Esophagus muscularis mucosa (tissue), 4 donors: ENCODE measurements at regions not wholly inside any gene's neighbourhood (a gene's known extent, or its start where the extent isn't known, plus 50 kb on each side); places are given as distances from the start of the nearest gene placed in this dataset.
"Not testable (repeated sequence)": the region's sequence is repeated elsewhere in the genome, so short reads cannot be mapped to it uniquely, and the experiment has no call there.

Experiments used
- DNase-seq: peaks from one replicate; pipeline ENCODE4 v3.0.0-alpha.2; 2017; ENCODE audit errors: extremely low spot score
- H3K27ac ChIP-seq, 4 donors: fragments of 200-600 bp; sonication (generic); replicated peaks in 1 of 4; 1 replicate in 3 of 4; 2 replicates in 1 of 4; pipeline ENCODE4 v1.5.1; 2016 to 2019; ENCODE audit warnings: mild to moderate bottlenecking in 1 of 4
- H3K27me3 ChIP-seq, 4 donors: fragments of 200-600 bp; sonication (generic); one replicate each; pipeline versions ENCODE4 v1.5.1 to v1.6.0; 2016 to 2019
- H3K36me3 ChIP-seq, 4 donors: fragments of 200-600 bp; sonication (generic); one replicate each; pipeline ENCODE4 v1.5.1; 2016 to 2019
- H3K4me1 ChIP-seq, 4 donors: fragments of 200-600 bp; sonication (generic); one replicate each; pipeline ENCODE4 v1.5.1; 2016 to 2019
- H3K4me3 ChIP-seq, 4 donors: fragments of 200-600 bp; sonication (generic); 1 replicate in 2 of 4; 2 replicates in 2 of 4; pipeline ENCODE4 v1.5.1; 2016 to 2019; ENCODE audit warnings: mild to moderate bottlenecking in 4 of 4, moderate library complexity in 1 of 4
- H3K9me3 ChIP-seq, 4 donors: fragments of 200-600 bp; sonication (generic); 1 replicate in 3 of 4; 2 replicates in 1 of 4; pipeline ENCODE4 v1.5.1; 2016 to 2019
- CTCF ChIP-seq, 3 experiments: fragments of 200-600 bp in 2 of 3; fragments of 450-650 bp in 1 of 3; sonication (generic) in 2 of 3; IDR thresholded peaks; one replicate each; pipeline ENCODE4 v1.5.1; 2017 to 2019; ENCODE audit warnings: antibody characterized with exemption in 3 of 3, mild to moderate bottlenecking in 2 of 3, moderate library complexity in 1 of 3
- EP300 ChIP-seq: sonication (generic); formaldehyde crosslinking; IDR thresholded peaks from one replicate; pipeline ENCODE4 v1.6.1; 2017; ENCODE audit warnings: antibody characterized with exemption
- POLR2A ChIP-seq: fragments of 450-650 bp; IDR thresholded peaks from one replicate; pipeline ENCODE4 v1.6.1; 2017; ENCODE audit warnings: antibody characterized with exemption, moderate library complexity, mild to moderate bottlenecking, low read depth
- POLR2AphosphoS5 ChIP-seq, 2 donors: sonication (generic); formaldehyde crosslinking; IDR thresholded peaks; one replicate each; pipeline ENCODE4 v1.6.1; 2017; ENCODE audit warnings: antibody characterized with exemption in 2 of 2
- WGBS: methylation state at CpG from one replicate; pipeline ENCODE4 v1.1.5; 2018; 5-methylcytosine and 5-hydroxymethylcytosine counted together
- intact Hi-C: fragments of 100-400 bp; cut with DNase I; formaldehyde crosslinking; loops from one replicate; pipeline ENCODE4 v1.15.1; 2023

- no peak for DNase-seq
- Histone ChIP-seq H3K4me1 (peaks cover 0 to 5% (median 0%) of the 10 kb centered on the region in 4 donors), H3K9me3 (no peaks in the 10 kb centered on the region), H3K27ac (no peak overlapping the region), H3K27me3 (no peaks in the 10 kb centered on the region), H3K4me3 (no peak overlapping the region), H3K36me3 (no peaks in the 10 kb centered on the region)
- intact Hi-C loops: no loop called here
- WGBS: 65% methylated on average over 4 of the region's 4 CpGs
- TF ChIP-seq POLR2AphosphoS5 (IDR thresholded peaks at IDR 0.05): no peak
- no peak for TF ChIP-seq CTCF (IDR thresholded peaks at IDR 0.05)
- TF ChIP-seq EP300: no peak
- no peak for TF ChIP-seq POLR2A
Observed at GRCh38 chr18:39574897-39575296, 2009.3 kb upstream of the CELF4 start.

- TF ChIP-seq EP300 (no peak), CTCF (IDR thresholded peaks at IDR 0.05) (peak in 2 of 3 experiments; percentile 30 to 35)
- no peaks in the 10 kb centered on the region for H3K9me3 ChIP-seq
- peaks cover 0 to 5% (median 0%) of the 10 kb centered on the region in 4 donors for H3K4me1 ChIP-seq
- H3K27me3 ChIP-seq: no peaks in the 10 kb centered on the region
- no peak overlapping the region for H3K4me3 ChIP-seq
- no peaks in the 10 kb centered on the region for H3K36me3 ChIP-seq
- 92% methylated on average over 5 of the region's 5 CpGs for WGBS
- intact Hi-C loops: no loop called here
- H3K27ac ChIP-seq: no peak overlapping the region
- no peak for DNase-seq
Observed at GRCh38 chr18:39571511-39571910, 2005.9 kb upstream of the CELF4 start.

DNA sequence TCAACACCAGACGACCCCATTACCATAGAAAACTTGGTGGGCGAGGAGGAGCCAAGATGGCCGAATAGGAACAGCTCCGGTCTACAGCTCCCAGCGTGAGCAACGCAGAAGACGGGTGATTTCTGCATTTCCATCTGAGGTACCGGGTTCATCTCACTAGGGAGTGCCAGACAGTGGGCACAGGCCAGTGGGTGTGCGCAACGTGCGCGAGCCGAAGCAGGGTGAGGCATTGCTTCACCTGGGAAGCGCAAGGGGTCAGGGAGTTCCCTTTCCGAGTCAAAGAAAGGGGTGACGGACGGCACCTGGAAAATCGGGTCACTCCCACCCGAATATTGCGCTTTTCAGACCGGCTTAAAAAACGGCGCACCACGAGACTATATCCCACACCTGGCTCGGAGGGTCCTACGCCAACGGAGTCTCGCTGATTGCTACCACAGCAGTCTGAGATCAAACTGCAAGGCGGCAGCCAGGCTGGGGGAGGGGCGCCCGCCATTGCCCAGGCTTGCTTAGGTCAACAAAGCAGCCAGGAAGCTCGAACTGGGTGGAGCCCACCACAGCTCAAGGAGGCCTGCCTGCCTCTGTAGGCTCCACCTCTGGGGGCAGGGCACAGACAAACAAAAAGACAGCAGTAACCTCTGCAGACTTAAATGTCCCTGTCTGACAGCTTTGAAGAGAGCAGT is 2000.1 kb upstream of the CELF4 start:
- H3K9me3 ChIP-seq, H3K4me1 ChIP-seq, DNase-seq, H3K27ac ChIP-seq, intact Hi-C loops, H3K36me3 ChIP-seq, H3K4me3 ChIP-seq, H3K27me3 ChIP-seq: not testable (repeated sequence)
- WGBS: 93% methylated on average over 23 of the region's 32 CpGs

GRCh38 chr18:39564716-39565115 is 1999.1 kb upstream of the CELF4 start:
- no peak overlapping the region for H3K4me3 ChIP-seq
- intact Hi-C loops: no loop called here
- H3K4me1 ChIP-seq: no peaks in the 10 kb centered on the region
- no peaks in the 10 kb centered on the region for H3K36me3 ChIP-seq
- H3K9me3 ChIP-seq: no peaks in the 10 kb centered on the region
- H3K27me3 ChIP-seq: no peaks in the 10 kb centered on the region
- no peak for DNase-seq
- TF ChIP-seq POLR2AphosphoS5 (IDR thresholded peaks at IDR 0.05) (no peak), POLR2A (no peak), CTCF (IDR thresholded peaks at IDR 0.05) (no peak), EP300 (no peak)
- 85% methylated on average over 4 of the region's 4 CpGs for whole genome bisulfite sequencing
- H3K27ac ChIP-seq: no peak overlapping the region

DNA sequence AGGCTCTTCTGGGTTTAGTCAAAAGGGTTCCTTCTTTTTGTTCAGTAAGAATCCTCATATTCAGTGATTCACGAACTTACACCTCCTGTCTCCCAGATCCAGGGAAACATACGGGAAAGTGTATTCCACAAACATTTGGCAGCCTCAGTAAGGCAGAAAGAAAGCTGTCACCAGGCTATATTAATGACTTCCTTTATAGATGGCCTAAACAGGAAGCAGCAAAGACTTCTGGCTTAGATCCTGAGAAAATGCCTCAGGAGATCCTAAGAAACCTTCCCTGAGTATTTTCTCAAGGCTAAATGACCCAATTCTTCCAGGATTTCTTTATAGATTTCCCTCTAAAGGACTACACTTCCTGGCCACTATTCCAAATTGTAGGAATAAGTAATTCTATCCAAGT is 1995.5 kb upstream of the CELF4 start:
- 46% methylated on average over 2 of the region's 2 CpGs for WGBS

More for the DNA sequence above, 1995.5 kb upstream of the CELF4 start:
- no peak for TF ChIP-seq POLR2AphosphoS5 (IDR thresholded peaks at IDR 0.05)
- no peak for TF ChIP-seq EP300
- TF ChIP-seq POLR2A: no peak
- no peak for TF ChIP-seq CTCF (IDR thresholded peaks at IDR 0.05)
- Histone ChIP-seq H3K27me3 (no peaks in the 10 kb centered on the region), H3K36me3 (no peaks in the 10 kb centered on the region), H3K9me3 (no peaks in the 10 kb centered on the region), H3K4me3 (no peak overlapping the region), H3K27ac (no peak overlapping the region), H3K4me1 (no peaks in the 10 kb centered on the region)
- intact Hi-C loops: no loop called here
- DNase-seq: no peak
